T-helper 17 cell (primary cell): ENCODE measurements at regions not wholly inside any gene's neighbourhood (a gene's known extent, or its start where the extent isn't known, plus 50 kb on each side); places are given as distances from the start of the nearest gene placed in this dataset.

Source experiments
- ATAC-seq: fragments of 150-1000 bp; cut with Tn5 transposase; 2 replicates; pipeline ENCODE4 v1.10.0; 2021; ENCODE audit warnings: mild to moderate bottlenecking, moderate library complexity
- DNase-seq, 3 donors: peaks; one replicate each; pipeline versions ENCODE4 v3.0.0 to v3.0.0-alpha.2; 2020 to 2021
- H3K9me3 ChIP-seq: one replicate; pipeline ENCODE4 v1.7.0; 2013; ENCODE audit warnings: low read length, mild to moderate bottlenecking; ENCODE audit not compliant: control insufficient read depth, poor library complexity, severe bottlenecking
- H3K27ac Mint-ChIP-seq: one replicate; pipeline ENCODE4 v1.8.0; 2022; ENCODE audit warnings: mild to moderate bottlenecking, moderate library complexity, mixed read lengths
- H3K27me3 Mint-ChIP-seq: one replicate; pipeline ENCODE4 v1.8.0; 2022; ENCODE audit warnings: mixed read lengths
- H3K36me3 Mint-ChIP-seq: one replicate; pipeline ENCODE4 v1.8.0; 2022; ENCODE audit warnings: low read depth, mixed read lengths
- H3K4me1 Mint-ChIP-seq: one replicate; pipeline ENCODE4 v1.8.0; 2022; ENCODE audit warnings: mild to moderate bottlenecking, mixed read lengths
- H3K4me3 Mint-ChIP-seq: one replicate; pipeline ENCODE4 v1.8.0; 2022; ENCODE audit warnings: mild to moderate bottlenecking, moderate library complexity, mixed read lengths

GRCh38 chr2:129068543-129068942 lies 749.9 kb upstream of the HS6ST1 start:
- Mint-ChIP-seq H3K27me3 (no peaks in the 10 kb centered on the region), H3K4me3 (no peak overlapping the region), H3K36me3 (no peaks in the 10 kb centered on the region), H3K4me1 (no peaks in the 10 kb centered on the region), H3K27ac (no peak overlapping the region)
- DNase-seq (no peak), ATAC-seq (no peak)
- no peaks in the 10 kb centered on the region for H3K9me3 ChIP-seq

GRCh38 chr2:129069875-129070594 lies 751.4 kb upstream of the HS6ST1 start:
- Mint-ChIP-seq H3K36me3 (no peaks in the 10 kb centered on the region), H3K4me1 (no peaks in the 10 kb centered on the region), H3K4me3 (no peak overlapping the region), H3K27me3 (no peaks in the 10 kb centered on the region), H3K27ac (no peak overlapping the region)
- DNase-seq, result no peak
- no peaks in the 10 kb centered on the region for H3K9me3 ChIP-seq
- ATAC-seq, result no peak

- no peaks in the 10 kb centered on the region for H3K27me3 Mint-ChIP-seq
- H3K9me3 ChIP-seq, result no peaks in the 10 kb centered on the region
Observed at GRCh38 chr2:129070663-129071062, 752.0 kb upstream of the HS6ST1 start.

GRCh38 chr2:129071531-129071930 lies 752.9 kb upstream of the HS6ST1 start:
- no peak overlapping the region for H3K27ac Mint-ChIP-seq
- no peaks in the 10 kb centered on the region for H3K27me3 Mint-ChIP-seq
- H3K4me1 Mint-ChIP-seq, result no peaks in the 10 kb centered on the region
- H3K9me3 ChIP-seq, result no peaks in the 10 kb centered on the region
- DNase-seq (no peak), ATAC-seq (no peak)
- H3K36me3 Mint-ChIP-seq, result no peaks in the 10 kb centered on the region
- H3K4me3 Mint-ChIP-seq, result no peak overlapping the region

More at GRCh38 chr2:129070663-129071062, 752.0 kb upstream of the HS6ST1 start:
- DNase-seq (no peak), ATAC-seq (no peak)
- Mint-ChIP-seq H3K4me1 (no peaks in the 10 kb centered on the region), H3K27ac (no peak overlapping the region), H3K36me3 (no peaks in the 10 kb centered on the region), H3K4me3 (no peak overlapping the region)

- Mint-ChIP-seq H3K27ac (no peak overlapping the region), H3K36me3 (no peaks in the 10 kb centered on the region)
Observed at GRCh38 chr2:129074298-129074920, 755.7 kb upstream of the HS6ST1 start.

GRCh38 chr2:129078548-129078947 lies 759.9 kb upstream of the HS6ST1 start:
- ATAC-seq, result no peak
- no peaks in the 10 kb centered on the region for H3K4me1 Mint-ChIP-seq
- no peak overlapping the region for H3K4me3 Mint-ChIP-seq
- no peaks in the 10 kb centered on the region for H3K36me3 Mint-ChIP-seq
- no peak for DNase-seq
- no peak overlapping the region for H3K27ac Mint-ChIP-seq
- no peaks in the 10 kb centered on the region for H3K27me3 Mint-ChIP-seq
- H3K9me3 ChIP-seq, result no peaks in the 10 kb centered on the region

More at GRCh38 chr2:129074298-129074920, 755.7 kb upstream of the HS6ST1 start:
- Mint-ChIP-seq H3K4me3 (no peak overlapping the region), H3K4me1 (no peaks in the 10 kb centered on the region), H3K27me3 (no peaks in the 10 kb centered on the region)
- no peaks in the 10 kb centered on the region for H3K9me3 ChIP-seq
- DNase-seq (no peak), ATAC-seq (no peak)

GRCh38 chr2:129080715-129081476 lies 762.2 kb upstream of the HS6ST1 start:
- ATAC-seq, result no peak

GRCh38 chr2:129085386-129085785 lies 766.7 kb upstream of the HS6ST1 start:
- no peaks in the 10 kb centered on the region for H3K4me1 Mint-ChIP-seq
- no peaks in the 10 kb centered on the region for H3K36me3 Mint-ChIP-seq
- H3K27me3 Mint-ChIP-seq, result no peaks in the 10 kb centered on the region
- no peak for DNase-seq
- H3K9me3 ChIP-seq, result no peaks in the 10 kb centered on the region
- H3K27ac Mint-ChIP-seq, result no peak overlapping the region
- no peak overlapping the region for H3K4me3 Mint-ChIP-seq
- ATAC-seq, result no peak

More at GRCh38 chr2:129080715-129081476, 762.2 kb upstream of the HS6ST1 start:
- Mint-ChIP-seq H3K4me3 (no peak overlapping the region), H3K27me3 (no peaks in the 10 kb centered on the region), H3K27ac (no peak overlapping the region), H3K4me1 (no peaks in the 10 kb centered on the region), H3K36me3 (no peaks in the 10 kb centered on the region)
- no peaks in the 10 kb centered on the region for H3K9me3 ChIP-seq
- no peak for DNase-seq

- no peaks in the 10 kb centered on the region for H3K4me1 Mint-ChIP-seq
- H3K9me3 ChIP-seq, result no peaks in the 10 kb centered on the region
- no peaks in the 10 kb centered on the region for H3K27me3 Mint-ChIP-seq
- ATAC-seq, result no peak
- no peak overlapping the region for H3K27ac Mint-ChIP-seq
- H3K36me3 Mint-ChIP-seq, result no peaks in the 10 kb centered on the region
- H3K4me3 Mint-ChIP-seq, result no peak overlapping the region
- no peak for DNase-seq
Observed at GRCh38 chr2:129087133-129087813, 768.6 kb upstream of the HS6ST1 start.

GRCh38 chr2:129091620-129092019 lies 773.0 kb upstream of the HS6ST1 start:
- Mint-ChIP-seq H3K27me3 (no peaks in the 10 kb centered on the region), H3K4me3 (no peak overlapping the region), H3K4me1 (no peaks in the 10 kb centered on the region), H3K27ac (no peak overlapping the region), H3K36me3 (no peaks in the 10 kb centered on the region)
- DNase-seq (no peak), ATAC-seq (no peak)
- H3K9me3 ChIP-seq, result no peaks in the 10 kb centered on the region

GRCh38 chr2:129092956-129093355 lies 774.3 kb upstream of the HS6ST1 start:
- no peaks in the 10 kb centered on the region for H3K4me1 Mint-ChIP-seq
- no peak overlapping the region for H3K4me3 Mint-ChIP-seq
- no peaks in the 10 kb centered on the region for H3K36me3 Mint-ChIP-seq
- no peaks in the 10 kb centered on the region for H3K9me3 ChIP-seq
- DNase-seq (no peak), ATAC-seq (no peak)
- H3K27me3 Mint-ChIP-seq, result no peaks in the 10 kb centered on the region
- H3K27ac Mint-ChIP-seq, result no peak overlapping the region

- Mint-ChIP-seq H3K27me3 (peaks cover 8% of the 10 kb centered on the region), H3K4me1 (no peaks in the 10 kb centered on the region), H3K4me3 (no peak overlapping the region), H3K36me3 (no peaks in the 10 kb centered on the region), H3K27ac (no peak overlapping the region)
- no peak for ATAC-seq
- DNase-seq, result no peak
- H3K9me3 ChIP-seq, result no peaks in the 10 kb centered on the region
Observed at GRCh38 chr2:129101186-129101585, 782.5 kb upstream of the HS6ST1 start.
